ENCODE measurements at regions not wholly inside any gene's neighbourhood (a gene's known extent, or its start where the extent isn't known, plus 50 kb on each side); places are given as distances from the start of the nearest gene placed in this dataset.

DNA sequence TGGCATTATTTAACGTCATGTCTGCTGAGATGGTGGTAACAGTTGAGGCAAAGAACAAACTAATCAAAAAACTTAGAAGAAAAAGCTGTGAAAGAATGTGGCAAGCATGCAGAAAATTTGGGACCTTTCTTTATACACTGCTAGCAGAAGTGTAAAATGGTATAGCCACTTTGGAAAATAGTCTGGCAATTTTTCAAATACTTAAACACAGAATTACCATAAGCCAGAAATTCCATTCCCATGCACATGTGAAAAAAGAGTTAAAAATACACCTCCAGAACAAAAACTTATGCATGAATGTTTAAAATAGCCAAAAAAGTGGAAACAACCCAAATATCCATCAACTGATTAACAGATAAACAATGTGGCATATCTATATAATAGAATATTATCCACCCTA is 613.3 kb downstream of the TBL1XR1 start:
- no peak for TF ChIP-seq ZNF451 (CRISPR knock-in tag; IDR thresholded peaks at IDR 0.05)
- TF ChIP-seq ZNF772 (CRISPR knock-in tag; IDR thresholded peaks at IDR 0.05): no peak
- no peak for TF ChIP-seq CTCF (CRISPR knock-in tag; IDR thresholded peaks at IDR 0.05)
- no peak for TF ChIP-seq ATM (IDR thresholded peaks at IDR 0.05; ENCODE audit: borderline replicate concordance)
- TF ChIP-seq NR2F1 (CRISPR knock-in tag; IDR thresholded peaks at IDR 0.05): no peak
- TF ChIP-seq ZNF792 (CRISPR knock-in tag; IDR thresholded peaks at IDR 0.05): no peak
- no peak for TF ChIP-seq PITX1 (CRISPR knock-in tag; IDR thresholded peaks at IDR 0.05)
- TF ChIP-seq POLR2A (IDR thresholded peaks at IDR 0.05; ENCODE audit: insufficient read depth in 1 of 2, low read depth in 2 of 2, low read length in 2 of 2): no peak
- TF ChIP-seq ZBTB4 (CRISPR knock-in tag; IDR thresholded peaks at IDR 0.05; ENCODE audit: borderline replicate concordance): no peak
- TF ChIP-seq, protein P1, sequence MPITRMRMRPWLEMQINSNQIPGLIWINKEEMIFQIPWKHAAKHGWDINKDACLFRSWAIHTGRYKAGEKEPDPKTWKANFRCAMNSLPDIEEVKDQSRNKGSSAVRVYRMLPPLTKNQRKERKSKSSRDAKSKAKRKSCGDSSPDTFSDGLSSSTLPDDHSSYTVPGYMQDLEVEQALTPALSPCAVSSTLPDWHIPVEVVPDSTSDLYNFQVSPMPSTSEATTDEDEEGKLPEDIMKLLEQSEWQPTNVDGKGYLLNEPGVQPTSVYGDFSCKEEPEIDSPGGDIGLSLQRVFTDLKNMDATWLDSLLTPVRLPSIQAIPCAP (CRISPR knock-in tag; IDR thresholded peaks at IDR 0.05; ENCODE audit: low read depth): no peak
- TF ChIP-seq, protein P2, sequence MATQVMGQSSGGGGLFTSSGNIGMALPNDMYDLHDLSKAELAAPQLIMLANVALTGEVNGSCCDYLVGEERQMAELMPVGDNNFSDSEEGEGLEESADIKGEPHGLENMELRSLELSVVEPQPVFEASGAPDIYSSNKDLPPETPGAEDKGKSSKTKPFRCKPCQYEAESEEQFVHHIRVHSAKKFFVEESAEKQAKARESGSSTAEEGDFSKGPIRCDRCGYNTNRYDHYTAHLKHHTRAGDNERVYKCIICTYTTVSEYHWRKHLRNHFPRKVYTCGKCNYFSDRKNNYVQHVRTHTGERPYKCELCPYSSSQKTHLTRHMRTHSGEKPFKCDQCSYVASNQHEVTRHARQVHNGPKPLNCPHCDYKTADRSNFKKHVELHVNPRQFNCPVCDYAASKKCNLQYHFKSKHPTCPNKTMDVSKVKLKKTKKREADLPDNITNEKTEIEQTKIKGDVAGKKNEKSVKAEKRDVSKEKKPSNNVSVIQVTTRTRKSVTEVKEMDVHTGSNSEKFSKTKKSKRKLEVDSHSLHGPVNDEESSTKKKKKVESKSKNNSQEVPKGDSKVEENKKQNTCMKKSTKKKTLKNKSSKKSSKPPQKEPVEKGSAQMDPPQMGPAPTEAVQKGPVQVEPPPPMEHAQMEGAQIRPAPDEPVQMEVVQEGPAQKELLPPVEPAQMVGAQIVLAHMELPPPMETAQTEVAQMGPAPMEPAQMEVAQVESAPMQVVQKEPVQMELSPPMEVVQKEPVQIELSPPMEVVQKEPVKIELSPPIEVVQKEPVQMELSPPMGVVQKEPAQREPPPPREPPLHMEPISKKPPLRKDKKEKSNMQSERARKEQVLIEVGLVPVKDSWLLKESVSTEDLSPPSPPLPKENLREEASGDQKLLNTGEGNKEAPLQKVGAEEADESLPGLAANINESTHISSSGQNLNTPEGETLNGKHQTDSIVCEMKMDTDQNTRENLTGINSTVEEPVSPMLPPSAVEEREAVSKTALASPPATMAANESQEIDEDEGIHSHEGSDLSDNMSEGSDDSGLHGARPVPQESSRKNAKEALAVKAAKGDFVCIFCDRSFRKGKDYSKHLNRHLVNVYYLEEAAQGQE (IDR thresholded peaks at IDR 0.05; ENCODE audit: borderline replicate concordance in 1 of 2, low read depth in 1 of 2, low read length in 2 of 2): no peak
